DMS 273 treated with DMSO at 0.1 percent for 48 hours (cell line): ENCODE measurements at regions not wholly inside any gene's neighbourhood (a gene's known extent, or its start where the extent isn't known, plus 50 kb on each side); places are given as distances from the start of the nearest gene placed in this dataset.

Experiments used
- DNase-seq: peaks from one replicate; lab custom pipeline; 2025; lab: John Stamatoyannopoulos, UW

- no peak for DNase-seq
These were observed 155.6 kb downstream of the PCDH7 start for GRCh38 chr4:30875658-30876269.

GRCh38 chr4:30879855-30880598 lies 159.9 kb downstream of the PCDH7 start:
- no peak for DNase-seq

GRCh38 chr4:30881985-30882384 lies 161.8 kb downstream of the PCDH7 start:
- DNase-seq, result no peak

GRCh38 chr4:30882443-30882842 lies 162.3 kb downstream of the PCDH7 start:
- no peak for DNase-seq

GRCh38 chr4:30882995-30883675 lies 163.0 kb downstream of the PCDH7 start:
- no peak for DNase-seq

- no peak for DNase-seq
These were observed 181.6 kb downstream of the PCDH7 start for GRCh38 chr4:30901461-30902451.

GRCh38 chr4:30903502-30904214 lies 183.5 kb downstream of the PCDH7 start:
- DNase-seq, result no peak

- DNase-seq, result no peak
These were observed 184.0 kb downstream of the PCDH7 start for GRCh38 chr4:30904215-30904555.

- DNase-seq, result no peak
These were observed 184.4 kb downstream of the PCDH7 start for GRCh38 chr4:30904588-30904987.

- DNase-seq, result no peak
These were observed 192.0 kb downstream of the PCDH7 start for GRCh38 chr4:30912098-30912714.

GRCh38 chr4:30916337-30917274 lies 196.4 kb downstream of the PCDH7 start:
- no peak for DNase-seq

GRCh38 chr4:30917946-30918345 lies 197.8 kb downstream of the PCDH7 start:
- no peak for DNase-seq

GRCh38 chr4:30919458-30919857 lies 199.3 kb downstream of the PCDH7 start:
- no peak for DNase-seq

- no peak for DNase-seq
These were observed 199.9 kb downstream of the PCDH7 start for GRCh38 chr4:30920043-30920442.

- DNase-seq, result no peak
These were observed 202.5 kb downstream of the PCDH7 start for GRCh38 chr4:30922625-30923024.

- no peak for DNase-seq
These were observed 204.3 kb downstream of the PCDH7 start for GRCh38 chr4:30924495-30924894.

GRCh38 chr4:30929649-30930048 lies 209.5 kb downstream of the PCDH7 start:
- DNase-seq, result no peak

GRCh38 chr4:30930276-30930675 lies 210.1 kb downstream of the PCDH7 start:
- DNase-seq, result no peak

GRCh38 chr4:30932581-30932980 lies 212.4 kb downstream of the PCDH7 start:
- no peak for DNase-seq

GRCh38 chr4:30939069-30939468 lies 218.9 kb downstream of the PCDH7 start:
- no peak for DNase-seq
